ENCODE measurements at regions not wholly inside any gene's neighbourhood (a gene's known extent, or its start where the extent isn't known, plus 50 kb on each side); places are given as distances from the start of the nearest gene placed in this dataset.

- no peak overlapping the region for H3K27ac ChIP-seq (ENCODE audit: low read depth in 2 of 2, low read length in 2 of 2)
- H3K27me3 ChIP-seq (ENCODE audit: control insufficient read depth in 2 of 2, insufficient read depth in 2 of 2, low read length in 2 of 2): no peaks in the 10 kb centered on the region
- peaks cover 22 to 26% of the 10 kb centered on the region in 2 donors for H3K4me1 ChIP-seq (ENCODE audit: control insufficient read depth in 2 of 2, insufficient read depth in 2 of 2, low read length in 2 of 2)
- H3K9me3 ChIP-seq (ENCODE audit: control insufficient read depth in 2 of 2, low read length in 2 of 2): no peaks in the 10 kb centered on the region
- no peak overlapping the region for H3K4me3 ChIP-seq (ENCODE audit: low read length in 2 of 2)
- H3K9ac ChIP-seq (ENCODE audit: low read depth in 1 of 2, low read length in 2 of 2): no peak overlapping the region
- H3K36me3 ChIP-seq (ENCODE audit: control insufficient read depth in 2 of 2, insufficient read depth in 2 of 2, low read length in 2 of 2): no peaks in the 10 kb centered on the region
Observed at GRCh38 chr6:11332463-11332862, 100.0 kb upstream of the NEDD9 start.

GRCh38 chr6:11331111-11331510 lies 98.6 kb upstream of the NEDD9 start:
- peak overlapping the region; percentile 59 to 73 for H3K27ac ChIP-seq (ENCODE audit: low read depth in 2 of 2, low read length in 2 of 2)

GRCh38 chr6:11330413-11330760 lies 97.9 kb upstream of the NEDD9 start:
- H3K9ac ChIP-seq (ENCODE audit: low read depth in 1 of 2, low read length in 2 of 2): peak overlapping the region in 1 of 2 donors; percentile 42
- no peaks in the 10 kb centered on the region for H3K9me3 ChIP-seq (ENCODE audit: control insufficient read depth in 2 of 2, low read length in 2 of 2)
- H3K4me1 ChIP-seq (ENCODE audit: control insufficient read depth in 2 of 2, insufficient read depth in 2 of 2, low read length in 2 of 2): peaks cover 22 to 26% of the 10 kb centered on the region in 2 donors
- H3K36me3 ChIP-seq (ENCODE audit: control insufficient read depth in 2 of 2, insufficient read depth in 2 of 2, low read length in 2 of 2): no peaks in the 10 kb centered on the region
- no peaks in the 10 kb centered on the region for H3K27me3 ChIP-seq (ENCODE audit: control insufficient read depth in 2 of 2, insufficient read depth in 2 of 2, low read length in 2 of 2)
- H3K27ac ChIP-seq (ENCODE audit: low read depth in 2 of 2, low read length in 2 of 2): peak overlapping the region; percentile 59 to 73
- peak overlapping the region in 1 of 2 donors; percentile 13 for H3K4me3 ChIP-seq (ENCODE audit: low read length in 2 of 2)

More at GRCh38 chr6:11331111-11331510, 98.6 kb upstream of the NEDD9 start:
- Histone ChIP-seq H3K4me3 (ENCODE audit: low read length in 2 of 2) (peak overlapping the region in 1 of 2 donors; percentile 40), H3K36me3 (ENCODE audit: control insufficient read depth in 2 of 2, insufficient read depth in 2 of 2, low read length in 2 of 2) (no peaks in the 10 kb centered on the region), H3K27me3 (ENCODE audit: control insufficient read depth in 2 of 2, insufficient read depth in 2 of 2, low read length in 2 of 2) (no peaks in the 10 kb centered on the region), H3K9me3 (ENCODE audit: control insufficient read depth in 2 of 2, low read length in 2 of 2) (no peaks in the 10 kb centered on the region), H3K4me1 (ENCODE audit: control insufficient read depth in 2 of 2, insufficient read depth in 2 of 2, low read length in 2 of 2) (peaks cover 22 to 26% of the 10 kb centered on the region in 2 donors), H3K9ac (ENCODE audit: low read depth in 1 of 2, low read length in 2 of 2) (peak overlapping the region in 1 of 2 donors; percentile 38)

- peaks cover 22 to 26% of the 10 kb centered on the region in 2 donors for H3K4me1 ChIP-seq (ENCODE audit: control insufficient read depth in 2 of 2, insufficient read depth in 2 of 2, low read length in 2 of 2)
- H3K9ac ChIP-seq (ENCODE audit: low read depth in 1 of 2, low read length in 2 of 2): peak overlapping the region in 1 of 2 donors; percentile 42
- H3K27ac ChIP-seq (ENCODE audit: low read depth in 2 of 2, low read length in 2 of 2): peak overlapping the region; percentile 59 to 73
- no peaks in the 10 kb centered on the region for H3K36me3 ChIP-seq (ENCODE audit: control insufficient read depth in 2 of 2, insufficient read depth in 2 of 2, low read length in 2 of 2)
- no peaks in the 10 kb centered on the region for H3K27me3 ChIP-seq (ENCODE audit: control insufficient read depth in 2 of 2, insufficient read depth in 2 of 2, low read length in 2 of 2)
- no peaks in the 10 kb centered on the region for H3K9me3 ChIP-seq (ENCODE audit: control insufficient read depth in 2 of 2, low read length in 2 of 2)
- H3K4me3 ChIP-seq (ENCODE audit: low read length in 2 of 2): peak overlapping the region in 1 of 2 donors; percentile 13
Observed at GRCh38 chr6:11329726-11330412, 97.4 kb upstream of the NEDD9 start.

GRCh38 chr6:11328613-11329247 lies 96.3 kb upstream of the NEDD9 start:
- no peak overlapping the region for H3K4me3 ChIP-seq (ENCODE audit: low read length in 2 of 2)
- no peak overlapping the region for H3K9ac ChIP-seq (ENCODE audit: low read depth in 1 of 2, low read length in 2 of 2)
- no peaks in the 10 kb centered on the region for H3K9me3 ChIP-seq (ENCODE audit: control insufficient read depth in 2 of 2, low read length in 2 of 2)
- no peaks in the 10 kb centered on the region for H3K36me3 ChIP-seq (ENCODE audit: control insufficient read depth in 2 of 2, insufficient read depth in 2 of 2, low read length in 2 of 2)
- peaks cover 22 to 26% of the 10 kb centered on the region in 2 donors for H3K4me1 ChIP-seq (ENCODE audit: control insufficient read depth in 2 of 2, insufficient read depth in 2 of 2, low read length in 2 of 2)
- no peak overlapping the region for H3K27ac ChIP-seq (ENCODE audit: low read depth in 2 of 2, low read length in 2 of 2)
- H3K27me3 ChIP-seq (ENCODE audit: control insufficient read depth in 2 of 2, insufficient read depth in 2 of 2, low read length in 2 of 2): no peaks in the 10 kb centered on the region

- Histone ChIP-seq H3K27ac (ENCODE audit: low read depth in 2 of 2, low read length in 2 of 2) (no peak overlapping the region), H3K9ac (ENCODE audit: low read depth in 1 of 2, low read length in 2 of 2) (no peak overlapping the region), H3K4me1 (ENCODE audit: control insufficient read depth in 2 of 2, insufficient read depth in 2 of 2, low read length in 2 of 2) (peaks cover 22 to 26% of the 10 kb centered on the region in 2 donors), H3K27me3 (ENCODE audit: control insufficient read depth in 2 of 2, insufficient read depth in 2 of 2, low read length in 2 of 2) (no peaks in the 10 kb centered on the region), H3K4me3 (ENCODE audit: low read length in 2 of 2) (no peak overlapping the region), H3K36me3 (ENCODE audit: control insufficient read depth in 2 of 2, insufficient read depth in 2 of 2, low read length in 2 of 2) (no peaks in the 10 kb centered on the region), H3K9me3 (ENCODE audit: control insufficient read depth in 2 of 2, low read length in 2 of 2) (no peaks in the 10 kb centered on the region)
Observed at GRCh38 chr6:11327961-11328360, 95.5 kb upstream of the NEDD9 start.

GRCh38 chr6:11326116-11326515 lies 93.6 kb upstream of the NEDD9 start:
- Histone ChIP-seq H3K27me3 (ENCODE audit: control insufficient read depth in 2 of 2, insufficient read depth in 2 of 2, low read length in 2 of 2) (no peaks in the 10 kb centered on the region), H3K4me1 (ENCODE audit: control insufficient read depth in 2 of 2, insufficient read depth in 2 of 2, low read length in 2 of 2) (peaks cover 20 to 24% of the 10 kb centered on the region in 2 donors), H3K9me3 (ENCODE audit: control insufficient read depth in 2 of 2, low read length in 2 of 2) (no peaks in the 10 kb centered on the region), H3K36me3 (ENCODE audit: control insufficient read depth in 2 of 2, insufficient read depth in 2 of 2, low read length in 2 of 2) (no peaks in the 10 kb centered on the region), H3K9ac (ENCODE audit: low read depth in 1 of 2, low read length in 2 of 2) (no peak overlapping the region), H3K27ac (ENCODE audit: low read depth in 2 of 2, low read length in 2 of 2) (no peak overlapping the region), H3K4me3 (ENCODE audit: low read length in 2 of 2) (no peak overlapping the region)

GRCh38 chr6:11324453-11325015 lies 92.1 kb upstream of the NEDD9 start:
- peaks cover 5 to 9% of the 10 kb centered on the region in 2 donors for H3K4me1 ChIP-seq (ENCODE audit: control insufficient read depth in 2 of 2, insufficient read depth in 2 of 2, low read length in 2 of 2)
- no peaks in the 10 kb centered on the region for H3K36me3 ChIP-seq (ENCODE audit: control insufficient read depth in 2 of 2, insufficient read depth in 2 of 2, low read length in 2 of 2)
- H3K27me3 ChIP-seq (ENCODE audit: control insufficient read depth in 2 of 2, insufficient read depth in 2 of 2, low read length in 2 of 2): no peaks in the 10 kb centered on the region
- no peak overlapping the region for H3K9ac ChIP-seq (ENCODE audit: low read depth in 1 of 2, low read length in 2 of 2)
- H3K9me3 ChIP-seq (ENCODE audit: control insufficient read depth in 2 of 2, low read length in 2 of 2): no peaks in the 10 kb centered on the region
- no peak overlapping the region for H3K4me3 ChIP-seq (ENCODE audit: low read length in 2 of 2)
- peak overlapping the region in 1 of 2 donors; percentile 10 for H3K27ac ChIP-seq (ENCODE audit: low read depth in 2 of 2, low read length in 2 of 2)

GRCh38 chr6:11323666-11324452 lies 91.4 kb upstream of the NEDD9 start:
- Histone ChIP-seq H3K9ac (ENCODE audit: low read depth in 1 of 2, low read length in 2 of 2) (no peak overlapping the region), H3K4me3 (ENCODE audit: low read length in 2 of 2) (no peak overlapping the region), H3K27me3 (ENCODE audit: control insufficient read depth in 2 of 2, insufficient read depth in 2 of 2, low read length in 2 of 2) (no peaks in the 10 kb centered on the region), H3K27ac (ENCODE audit: low read depth in 2 of 2, low read length in 2 of 2) (peak overlapping the region in 1 of 2 donors; percentile 10), H3K9me3 (ENCODE audit: control insufficient read depth in 2 of 2, low read length in 2 of 2) (no peaks in the 10 kb centered on the region), H3K36me3 (ENCODE audit: control insufficient read depth in 2 of 2, insufficient read depth in 2 of 2, low read length in 2 of 2) (no peaks in the 10 kb centered on the region), H3K4me1 (ENCODE audit: control insufficient read depth in 2 of 2, insufficient read depth in 2 of 2, low read length in 2 of 2) (peaks cover 3 to 9% of the 10 kb centered on the region in 2 donors)

Data from mucosa of rectum (tissue), 2 donors.